Choroid plexus epithelial cell (primary cell): ENCODE measurements at regions not wholly inside any gene's neighbourhood (a gene's known extent, or its start where the extent isn't known, plus 50 kb on each side); places are given as distances from the start of the nearest gene placed in this dataset.

Source experiments
- DNase-seq: peaks from one replicate; pipeline ENCODE4 v3.0.0-alpha.2; 2010; ENCODE audit warnings: low read depth
- H3K4me3 ChIP-seq: 2 replicates; pipeline ENCODE4 v1.5.1; 2011; ENCODE audit warnings: low read depth, mild to moderate bottlenecking, control low read depth, low read length, moderate library complexity
- TF ChIP-seq, protein P1 (sequence below): conservative IDR thresholded peaks from 2 replicates; pipeline ENCODE4 v1.5.1; 2011; ENCODE audit warnings: low read depth, mild to moderate bottlenecking, control low read depth, inconsistent platforms, low read length, moderate library complexity

GRCh38 chr9:80569236-80569635 is 997.5 kb downstream of the TLE4 start:
- no peak for DNase-seq
- TF ChIP-seq, protein P1, sequence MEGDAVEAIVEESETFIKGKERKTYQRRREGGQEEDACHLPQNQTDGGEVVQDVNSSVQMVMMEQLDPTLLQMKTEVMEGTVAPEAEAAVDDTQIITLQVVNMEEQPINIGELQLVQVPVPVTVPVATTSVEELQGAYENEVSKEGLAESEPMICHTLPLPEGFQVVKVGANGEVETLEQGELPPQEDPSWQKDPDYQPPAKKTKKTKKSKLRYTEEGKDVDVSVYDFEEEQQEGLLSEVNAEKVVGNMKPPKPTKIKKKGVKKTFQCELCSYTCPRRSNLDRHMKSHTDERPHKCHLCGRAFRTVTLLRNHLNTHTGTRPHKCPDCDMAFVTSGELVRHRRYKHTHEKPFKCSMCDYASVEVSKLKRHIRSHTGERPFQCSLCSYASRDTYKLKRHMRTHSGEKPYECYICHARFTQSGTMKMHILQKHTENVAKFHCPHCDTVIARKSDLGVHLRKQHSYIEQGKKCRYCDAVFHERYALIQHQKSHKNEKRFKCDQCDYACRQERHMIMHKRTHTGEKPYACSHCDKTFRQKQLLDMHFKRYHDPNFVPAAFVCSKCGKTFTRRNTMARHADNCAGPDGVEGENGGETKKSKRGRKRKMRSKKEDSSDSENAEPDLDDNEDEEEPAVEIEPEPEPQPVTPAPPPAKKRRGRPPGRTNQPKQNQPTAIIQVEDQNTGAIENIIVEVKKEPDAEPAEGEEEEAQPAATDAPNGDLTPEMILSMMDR, result no peak
- no peak overlapping the region for H3K4me3 ChIP-seq

DNA sequence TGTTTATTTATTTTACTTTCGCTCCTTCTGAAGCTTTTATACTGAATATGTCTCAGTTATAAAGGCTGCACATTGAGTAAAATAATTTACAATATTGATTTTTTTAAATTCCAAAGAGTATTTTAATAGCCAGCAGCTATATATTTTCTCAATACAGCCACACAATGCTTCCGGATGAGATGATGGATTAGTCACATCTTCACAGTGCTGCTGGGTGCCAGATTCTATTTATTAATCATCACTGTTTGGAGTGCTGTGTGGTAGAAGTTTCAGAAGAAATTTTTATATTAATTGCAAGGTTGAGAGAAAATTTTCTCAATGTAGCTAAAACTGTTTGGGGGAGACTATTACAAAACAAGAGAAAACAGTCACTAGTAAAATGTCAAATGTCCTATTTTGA is 989.8 kb downstream of the TLE4 start:
- peak; percentile 43 for DNase-seq

GRCh38 chr9:80560976-80561375 is 989.2 kb downstream of the TLE4 start:
- DNase-seq, result no peak
- TF ChIP-seq, protein P1, result no peak
- H3K4me3 ChIP-seq, result no peak overlapping the region

More for the DNA sequence above, 989.8 kb downstream of the TLE4 start:
- H3K4me3 ChIP-seq, result no peak overlapping the region
- TF ChIP-seq, protein P1, result no peak

GRCh38 chr9:80557256-80557655 is 985.5 kb downstream of the TLE4 start:
- TF ChIP-seq, protein P1, result no peak
- peak; percentile 77 for DNase-seq
- H3K4me3 ChIP-seq, result no peak overlapping the region

- TF ChIP-seq, protein P1, result no peak
- peak; percentile 77 for DNase-seq
- no peak overlapping the region for H3K4me3 ChIP-seq
Measured at GRCh38 chr9:80556631-80557030, 984.9 kb downstream of the TLE4 start.

GRCh38 chr9:80555782-80556325 is 984.1 kb downstream of the TLE4 start:
- no peak overlapping the region for H3K4me3 ChIP-seq
- TF ChIP-seq, protein P1, result no peak
- peak; percentile 53 for DNase-seq

GRCh38 chr9:80554856-80555255 is 983.1 kb downstream of the TLE4 start:
- no peak for DNase-seq
- TF ChIP-seq, protein P1, result no peak
- no peak overlapping the region for H3K4me3 ChIP-seq
